Heart left ventricle (tissue), 13 donors: ENCODE measurements at regions not wholly inside any gene's neighbourhood (a gene's known extent, or its start where the extent isn't known, plus 50 kb on each side); places are given as distances from the start of the nearest gene placed in this dataset.

Experiments used
- CTCF ChIP-seq, 12 donors: fragments of 200-600 bp; sonication (generic) in 4 of 12; IDR thresholded peaks; one replicate each; pipeline versions ENCODE4 v1.5.0 to v1.8.0; 2018 to 2022; ENCODE audit warnings: antibody characterized with exemption in 12 of 12, mild to moderate bottlenecking in 5 of 12
- POLR2A ChIP-seq, 2 donors: fragments of 450-650 bp; IDR thresholded peaks; one replicate each; pipeline ENCODE4 v1.6.1; 2017; ENCODE audit warnings: antibody characterized with exemption in 2 of 2, mild to moderate bottlenecking in 2 of 2, moderate library complexity in 2 of 2
- donor health status: ischemic (EF 13 %, LVEDD 7.1; RV severe dilation, severe dysfunction).
- donor health status: DM: no; HTN: yes; CAD: no.
- donor health status: DM: no; HTN: no; CAD: no.
- donor health status: ischemic (EF 25% LVEDD 6.9; RV normal size, moderate dysfunction).
- donor health status: ischemic (EF 25% LVEDD 5.7; RV mildly dilated, moderate dysfunction).
- donor health status: ischemic (EF 35%, LVEDD 5.7; RV mildly dilated, moderate dysfunction).
- donor health status: nonischemic (EF 11% LVEDD 7.7; RV severe dilation, severe dysfunction).
- donor health status: DM: yes; HTN: yes; CAD: no.
- donor health status: PGD.
- donor health status: ischemic (EF 29% LVEDD 5.4; RV normal size, mild dysfunction).
- donor health status: nonischemic (EF 23%, LVEDD 6.1; RV moderate dilation, normal function).

GRCh38 chr10:55374917-55375316 lies 573.9 kb upstream of the PCDH15 start:
- TF ChIP-seq CTCF (IDR thresholded peaks at IDR 0.05) (no peak), POLR2A (IDR thresholded peaks at IDR 0.05) (no peak)
